Keratinocyte (primary cell): ENCODE measurements at regions not wholly inside any gene's neighbourhood (a gene's known extent, or its start where the extent isn't known, plus 50 kb on each side); places are given as distances from the start of the nearest gene placed in this dataset.
A peak's percentile ranks its signal among the peaks of the same experiment; 100 is the strongest.

ENCODE experiments used
- CTCF ChIP-seq, 3 experiments: IDR thresholded peaks in 1 of 3; conservative IDR thresholded peaks in 1 of 3; optimal IDR thresholded peaks in 1 of 3; 2 replicates in 2 of 3; 3 replicates in 1 of 3; pipeline versions ENCODE3 to v1.5.1; 2011; ENCODE audit warnings: low read length in 3 of 3, mild to moderate bottlenecking in 3 of 3, moderate library complexity in 2 of 3, control low read depth in 1 of 3, inconsistent platforms in 1 of 3; ENCODE audit not compliant: insufficient read depth in 2 of 3; ENCODE audit errors: extremely low read depth in 1 of 3
- EZH2 ChIP-seq: IDR thresholded peaks from one replicate; pipeline ENCODE4 v1.6.1; 2012; ENCODE audit warnings: inconsistent platforms, mild to moderate bottlenecking, low read length, moderate library complexity

DNA sequence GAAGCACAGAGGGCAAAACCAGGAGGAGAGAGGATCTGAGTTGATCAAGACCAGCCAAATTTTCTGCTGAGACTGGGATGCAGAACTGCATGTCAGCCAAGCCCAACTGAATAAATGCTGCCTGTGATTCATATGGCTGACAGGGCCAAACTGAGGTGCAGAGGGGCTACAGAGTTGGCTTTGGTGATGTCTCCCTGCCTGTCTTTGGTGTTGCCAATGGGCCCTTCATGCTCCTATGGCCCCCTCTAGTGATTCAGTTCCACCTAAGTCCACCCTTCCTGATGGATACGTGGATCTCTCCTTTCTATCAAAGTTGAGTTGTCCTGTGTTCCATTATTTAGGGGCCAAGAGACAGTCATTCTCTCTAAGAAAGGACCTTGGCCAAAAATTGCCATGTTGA is 163.6 kb upstream of the TLE4 start:
- TF ChIP-seq CTCF (optimal IDR thresholded peaks at IDR 0.05 in 1 of 3, IDR thresholded peaks at IDR 0.05 in 1 of 3, conservative IDR thresholded peaks at IDR 0.05 in 1 of 3; ENCODE audit: extremely low read depth in 1 of 3, insufficient read depth in 2 of 3, low read length in 3 of 3) (peak in 1 of 3 experiments; percentile 42), EZH2 (no peak)
